ENCODE measurements at regions not wholly inside any gene's neighbourhood (a gene's known extent, or its start where the extent isn't known, plus 50 kb on each side); places are given as distances from the start of the nearest gene placed in this dataset.

- TF ChIP-seq, protein P1, sequence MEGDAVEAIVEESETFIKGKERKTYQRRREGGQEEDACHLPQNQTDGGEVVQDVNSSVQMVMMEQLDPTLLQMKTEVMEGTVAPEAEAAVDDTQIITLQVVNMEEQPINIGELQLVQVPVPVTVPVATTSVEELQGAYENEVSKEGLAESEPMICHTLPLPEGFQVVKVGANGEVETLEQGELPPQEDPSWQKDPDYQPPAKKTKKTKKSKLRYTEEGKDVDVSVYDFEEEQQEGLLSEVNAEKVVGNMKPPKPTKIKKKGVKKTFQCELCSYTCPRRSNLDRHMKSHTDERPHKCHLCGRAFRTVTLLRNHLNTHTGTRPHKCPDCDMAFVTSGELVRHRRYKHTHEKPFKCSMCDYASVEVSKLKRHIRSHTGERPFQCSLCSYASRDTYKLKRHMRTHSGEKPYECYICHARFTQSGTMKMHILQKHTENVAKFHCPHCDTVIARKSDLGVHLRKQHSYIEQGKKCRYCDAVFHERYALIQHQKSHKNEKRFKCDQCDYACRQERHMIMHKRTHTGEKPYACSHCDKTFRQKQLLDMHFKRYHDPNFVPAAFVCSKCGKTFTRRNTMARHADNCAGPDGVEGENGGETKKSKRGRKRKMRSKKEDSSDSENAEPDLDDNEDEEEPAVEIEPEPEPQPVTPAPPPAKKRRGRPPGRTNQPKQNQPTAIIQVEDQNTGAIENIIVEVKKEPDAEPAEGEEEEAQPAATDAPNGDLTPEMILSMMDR (IDR thresholded peaks at IDR 0.05; ENCODE audit: insufficient read depth, low read depth, low read length) = no peak
- TF ChIP-seq EZH2 (IDR thresholded peaks at IDR 0.05; ENCODE audit: insufficient read depth, low read length) = no peak
These were observed 780.7 kb downstream of the FLRT2 start for GRCh38 chr14:86310611-86311010.
